ENCODE measurements at regions not wholly inside any gene's neighbourhood (a gene's known extent, or its start where the extent isn't known, plus 50 kb on each side); places are given as distances from the start of the nearest gene placed in this dataset.

GRCh38 chr12:126337556-126338441 lies 1272.6 kb downstream of the AACS start:
- H3K36me3 Mint-ChIP-seq = no peaks in the 10 kb centered on the region
- H3K27me3 Mint-ChIP-seq = no peaks in the 10 kb centered on the region
- no peak overlapping the region for H3K4me3 Mint-ChIP-seq
- H3K9me3 Mint-ChIP-seq (ENCODE audit: low read depth) = peaks cover 10% of the 10 kb centered on the region
- no peak overlapping the region for H3K27ac Mint-ChIP-seq
- no peaks in the 10 kb centered on the region for H3K4me1 Mint-ChIP-seq (ENCODE audit: low read depth)

GRCh38 chr12:126342866-126343265 lies 1277.6 kb downstream of the AACS start:
- no peaks in the 10 kb centered on the region for H3K36me3 Mint-ChIP-seq
- H3K27me3 Mint-ChIP-seq = no peaks in the 10 kb centered on the region
- H3K4me1 Mint-ChIP-seq (ENCODE audit: low read depth) = no peaks in the 10 kb centered on the region
- peaks cover 10% of the 10 kb centered on the region for H3K9me3 Mint-ChIP-seq (ENCODE audit: low read depth)
- H3K4me3 Mint-ChIP-seq = no peak overlapping the region
- no peak overlapping the region for H3K27ac Mint-ChIP-seq

DNA sequence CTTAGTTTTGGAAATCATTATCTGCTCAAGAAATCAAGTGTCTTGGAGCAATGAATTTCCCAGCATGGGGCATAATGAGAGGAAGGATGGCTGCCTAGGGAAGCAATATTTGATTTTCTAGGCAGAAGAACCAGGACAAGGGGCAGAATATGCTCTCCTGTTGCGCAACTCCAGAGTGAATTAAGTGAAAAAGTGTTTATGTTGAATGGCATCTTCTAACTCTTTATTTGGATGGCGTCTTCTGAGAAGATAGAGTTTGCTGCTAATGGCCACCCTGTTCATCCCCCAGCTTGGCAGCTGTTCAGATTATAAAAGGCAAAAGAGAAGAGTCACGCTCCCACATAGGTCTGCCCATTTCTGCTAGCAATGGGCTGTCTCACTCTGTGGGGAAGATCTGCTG lies 1278.1 kb downstream of the AACS start:
- no peaks in the 10 kb centered on the region for H3K4me1 Mint-ChIP-seq (ENCODE audit: low read depth)
- no peak overlapping the region for H3K4me3 Mint-ChIP-seq
- no peaks in the 10 kb centered on the region for H3K36me3 Mint-ChIP-seq
- peaks cover 10% of the 10 kb centered on the region for H3K9me3 Mint-ChIP-seq (ENCODE audit: low read depth)
- no peaks in the 10 kb centered on the region for H3K27me3 Mint-ChIP-seq
- no peak overlapping the region for H3K27ac Mint-ChIP-seq

DNA sequence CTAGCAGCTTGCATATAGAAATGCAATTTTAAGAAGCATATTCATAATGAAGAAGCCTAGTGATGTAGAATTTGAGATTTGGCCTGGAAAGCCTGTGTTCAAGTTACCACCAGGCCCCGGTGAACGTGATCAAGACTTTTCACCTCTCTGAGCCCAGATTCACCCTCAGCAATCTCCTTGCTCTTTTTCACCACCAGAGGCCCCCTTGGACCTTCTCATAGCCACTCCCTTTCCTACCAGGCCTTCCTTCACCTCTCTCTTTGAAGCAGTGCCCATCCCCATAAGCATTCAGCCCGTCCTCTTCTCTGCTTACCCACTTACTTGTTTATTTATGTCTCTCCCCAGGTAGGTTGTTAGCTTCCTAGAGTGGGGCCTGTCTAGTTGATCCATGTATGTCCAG lies 1280.9 kb downstream of the AACS start:
- H3K4me1 Mint-ChIP-seq (ENCODE audit: low read depth) = no peaks in the 10 kb centered on the region
- no peak overlapping the region for H3K4me3 Mint-ChIP-seq

GRCh38 chr12:126347421-126347820 lies 1282.2 kb downstream of the AACS start:
- H3K4me3 Mint-ChIP-seq = no peak overlapping the region
- no peaks in the 10 kb centered on the region for H3K36me3 Mint-ChIP-seq
- H3K27me3 Mint-ChIP-seq = no peaks in the 10 kb centered on the region
- no peaks in the 10 kb centered on the region for H3K9me3 Mint-ChIP-seq (ENCODE audit: low read depth)
- no peak overlapping the region for H3K27ac Mint-ChIP-seq
- H3K4me1 Mint-ChIP-seq (ENCODE audit: low read depth) = no peaks in the 10 kb centered on the region

More for the DNA sequence above, 1280.9 kb downstream of the AACS start:
- H3K27ac Mint-ChIP-seq = no peak overlapping the region
- H3K36me3 Mint-ChIP-seq = no peaks in the 10 kb centered on the region
- no peaks in the 10 kb centered on the region for H3K27me3 Mint-ChIP-seq
- H3K9me3 Mint-ChIP-seq (ENCODE audit: low read depth) = peaks cover 4% of the 10 kb centered on the region

- Mint-ChIP-seq H3K9me3 (ENCODE audit: low read depth) (no peaks in the 10 kb centered on the region), H3K4me1 (ENCODE audit: low read depth) (no peaks in the 10 kb centered on the region), H3K27ac (no peak overlapping the region), H3K4me3 (no peak overlapping the region), H3K36me3 (no peaks in the 10 kb centered on the region), H3K27me3 (no peaks in the 10 kb centered on the region)
Observed at GRCh38 chr12:126349383-126349782, 1284.1 kb downstream of the AACS start.

DNA sequence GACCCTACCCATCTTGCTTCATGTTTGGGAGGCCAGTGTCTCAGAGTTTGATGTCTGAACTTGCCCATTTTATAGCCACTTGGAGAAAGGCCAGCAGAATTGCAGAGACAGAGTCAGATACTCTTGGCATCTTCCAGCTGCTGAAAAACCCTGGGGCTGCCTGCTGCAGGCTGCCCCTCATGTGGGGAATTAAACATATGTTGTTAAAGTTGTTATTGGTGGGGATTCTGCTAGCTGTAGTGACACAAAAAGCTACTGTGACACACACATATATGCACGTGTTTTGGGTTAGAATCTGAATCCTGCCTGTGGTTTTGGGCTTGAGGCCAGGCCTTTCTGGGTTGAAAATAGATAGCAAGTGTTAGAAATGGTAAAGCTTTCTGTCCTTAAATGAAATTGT lies 1288.4 kb downstream of the AACS start:
- Mint-ChIP-seq H3K27me3 (no peaks in the 10 kb centered on the region), H3K4me1 (ENCODE audit: low read depth) (no peaks in the 10 kb centered on the region), H3K4me3 (no peak overlapping the region), H3K27ac (no peak overlapping the region), H3K9me3 (ENCODE audit: low read depth) (no peaks in the 10 kb centered on the region), H3K36me3 (no peaks in the 10 kb centered on the region)

GRCh38 chr12:126354633-126355032 lies 1289.4 kb downstream of the AACS start:
- no peak overlapping the region for H3K4me3 Mint-ChIP-seq
- H3K9me3 Mint-ChIP-seq (ENCODE audit: low read depth) = no peaks in the 10 kb centered on the region
- H3K27me3 Mint-ChIP-seq = no peaks in the 10 kb centered on the region
- H3K4me1 Mint-ChIP-seq (ENCODE audit: low read depth) = no peaks in the 10 kb centered on the region
- H3K27ac Mint-ChIP-seq = no peak overlapping the region
- H3K36me3 Mint-ChIP-seq = no peaks in the 10 kb centered on the region

GRCh38 chr12:126355346-126355745 lies 1290.1 kb downstream of the AACS start:
- Mint-ChIP-seq H3K4me3 (no peak overlapping the region), H3K27me3 (no peaks in the 10 kb centered on the region), H3K4me1 (ENCODE audit: low read depth) (no peaks in the 10 kb centered on the region), H3K36me3 (no peaks in the 10 kb centered on the region), H3K27ac (no peak overlapping the region), H3K9me3 (ENCODE audit: low read depth) (no peaks in the 10 kb centered on the region)

DNA sequence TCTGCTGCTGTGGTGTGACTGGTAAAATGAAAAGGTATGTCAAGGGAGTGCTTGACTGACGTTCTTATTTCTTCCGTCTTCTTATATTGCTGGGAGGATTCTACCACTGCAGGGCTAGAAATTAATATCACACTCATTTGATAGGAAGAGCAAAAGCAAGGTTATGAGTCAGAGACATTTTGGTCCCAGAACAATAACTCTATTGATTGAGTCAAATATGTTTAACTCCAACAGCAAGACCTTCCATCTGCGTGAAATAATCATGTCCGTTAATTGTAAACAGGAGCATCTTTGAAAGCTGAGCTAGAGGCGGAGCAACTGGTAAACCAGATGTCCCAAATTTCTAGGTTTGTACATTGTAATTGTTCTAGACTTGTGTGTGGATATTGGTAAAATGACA lies 1293.6 kb downstream of the AACS start:
- no peaks in the 10 kb centered on the region for H3K4me1 Mint-ChIP-seq (ENCODE audit: low read depth)

DNA sequence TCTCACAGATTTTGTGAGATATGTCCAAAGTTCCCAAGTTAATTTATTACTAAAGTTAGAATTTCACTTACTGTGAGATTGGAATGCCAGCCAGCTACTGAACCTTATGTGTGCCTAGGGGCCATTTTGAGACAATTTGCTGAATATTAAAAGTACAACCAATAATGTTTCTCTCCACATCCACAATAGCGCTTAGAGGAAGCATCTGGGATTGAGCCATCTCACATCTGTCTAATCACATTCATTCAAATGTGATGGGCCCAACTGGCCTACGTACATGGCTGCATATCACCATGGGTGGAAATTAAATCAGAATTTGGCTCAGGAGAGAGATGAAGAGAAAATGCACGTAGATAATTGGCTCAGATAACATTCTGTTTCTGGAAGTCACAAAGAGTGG lies 1294.0 kb downstream of the AACS start:
- Mint-ChIP-seq H3K4me1 (ENCODE audit: low read depth) (no peaks in the 10 kb centered on the region), H3K27ac (no peak overlapping the region), H3K36me3 (no peaks in the 10 kb centered on the region), H3K4me3 (no peak overlapping the region), H3K9me3 (ENCODE audit: low read depth) (peaks cover 5% of the 10 kb centered on the region), H3K27me3 (no peaks in the 10 kb centered on the region)

More for the DNA sequence above, 1293.6 kb downstream of the AACS start:
- Mint-ChIP-seq H3K36me3 (no peaks in the 10 kb centered on the region), H3K4me3 (no peak overlapping the region), H3K27ac (no peak overlapping the region), H3K27me3 (no peaks in the 10 kb centered on the region), H3K9me3 (ENCODE audit: low read depth) (peaks cover 5% of the 10 kb centered on the region)

- H3K4me3 Mint-ChIP-seq = no peak overlapping the region
- H3K9me3 Mint-ChIP-seq (ENCODE audit: low read depth) = peaks cover 5% of the 10 kb centered on the region
- no peak overlapping the region for H3K27ac Mint-ChIP-seq
- H3K27me3 Mint-ChIP-seq = no peaks in the 10 kb centered on the region
- H3K4me1 Mint-ChIP-seq (ENCODE audit: low read depth) = no peaks in the 10 kb centered on the region
- H3K36me3 Mint-ChIP-seq = no peaks in the 10 kb centered on the region
Observed at GRCh38 chr12:126361804-126362203, 1296.6 kb downstream of the AACS start.

GRCh38 chr12:126362493-126362892 lies 1297.3 kb downstream of the AACS start:
- no peak overlapping the region for H3K27ac Mint-ChIP-seq
- H3K4me3 Mint-ChIP-seq = no peak overlapping the region
- no peaks in the 10 kb centered on the region for H3K27me3 Mint-ChIP-seq
- no peaks in the 10 kb centered on the region for H3K36me3 Mint-ChIP-seq
- H3K9me3 Mint-ChIP-seq (ENCODE audit: low read depth) = peaks cover 5% of the 10 kb centered on the region
- H3K4me1 Mint-ChIP-seq (ENCODE audit: low read depth) = no peaks in the 10 kb centered on the region

DNA sequence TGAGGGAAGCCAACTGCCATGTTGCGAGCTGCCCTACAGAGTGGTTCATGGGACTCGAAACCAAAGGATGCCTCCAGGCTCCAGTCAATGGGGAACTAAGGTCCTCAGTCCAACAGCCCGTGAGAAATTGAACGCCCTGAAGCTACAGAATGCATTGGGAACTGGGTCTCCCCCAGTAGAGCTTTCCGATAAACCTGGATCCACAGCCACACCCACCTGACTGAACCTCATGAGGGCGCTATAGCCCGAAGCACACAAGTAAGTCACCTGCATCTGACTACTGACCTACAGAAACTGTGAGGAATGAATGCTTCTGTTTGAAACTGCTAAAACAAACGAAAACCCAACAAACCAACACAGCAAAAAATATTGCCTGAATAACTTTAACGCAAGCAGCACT lies 1297.7 kb downstream of the AACS start:
- Mint-ChIP-seq H3K36me3 (no peaks in the 10 kb centered on the region), H3K4me3 (no peak overlapping the region), H3K9me3 (ENCODE audit: low read depth) (peaks cover 5% of the 10 kb centered on the region)

GRCh38 chr12:126369487-126370463 lies 1304.5 kb downstream of the AACS start:
- H3K27ac Mint-ChIP-seq = no peak overlapping the region
- H3K9me3 Mint-ChIP-seq (ENCODE audit: low read depth) = peaks cover 4% of the 10 kb centered on the region
- no peaks in the 10 kb centered on the region for H3K27me3 Mint-ChIP-seq
- no peaks in the 10 kb centered on the region for H3K36me3 Mint-ChIP-seq
- H3K4me1 Mint-ChIP-seq (ENCODE audit: low read depth) = no peaks in the 10 kb centered on the region
- H3K4me3 Mint-ChIP-seq = no peak overlapping the region

More for the DNA sequence above, 1297.7 kb downstream of the AACS start:
- H3K27me3 Mint-ChIP-seq = no peaks in the 10 kb centered on the region
- no peak overlapping the region for H3K27ac Mint-ChIP-seq
- H3K4me1 Mint-ChIP-seq (ENCODE audit: low read depth) = no peaks in the 10 kb centered on the region
